ENCODE measurements at regions not wholly inside any gene's neighbourhood (a gene's known extent, or its start where the extent isn't known, plus 50 kb on each side); places are given as distances from the start of the nearest gene placed in this dataset.

- ChIA-PET POLR2A (interaction anchor here (1.0 to 1.1 kb wide), 2 partner anchors 29 to 64 kb away, joined by 3 read pairs; no protein-coding TSS in a partner anchor), CTCF (interaction anchor here (0.5 to 3.4 kb wide), 5 partner anchors 28 to 474 kb away, joined by 3 to 31 read pairs (median 4); no protein-coding TSS in a partner anchor)
- DNase-seq (ENCODE audit: unreplicated experiment): no peak
- Mint-ChIP-seq H3K4me3 (ENCODE audit: unreplicated experiment) (no peak overlapping the region), H3K9me3 (ENCODE audit: unreplicated experiment) (no peaks in the 10 kb centered on the region), H3K36me3 (ENCODE audit: insufficient read depth, unreplicated experiment) (no peaks in the 10 kb centered on the region), H3K27me3 (ENCODE audit: insufficient read depth, unreplicated experiment) (peaks cover 21% of the 10 kb centered on the region), H3K27ac (ENCODE audit: low read depth, unreplicated experiment) (peak overlapping the region; percentile 46), H3K4me1 (ENCODE audit: insufficient read depth, unreplicated experiment) (peaks cover 18% of the 10 kb centered on the region)
- no peak for TF ChIP-seq CTCF (IDR thresholded peaks at IDR 0.05; ENCODE audit: unreplicated experiment)
- no TSS peak for BruUV-seq (replicated peaks)
- intact Hi-C loops (cut with micrococcal nuclease): no loop called here
Observed at GRCh38 chr7:128164955-128165670, 76.0 kb upstream of the LEP start.

GRCh38 chr7:128165927-128166420 is 75.1 kb upstream of the LEP start:
- POLR2A ChIA-PET: no interaction called here
- H3K36me3 Mint-ChIP-seq (ENCODE audit: insufficient read depth, unreplicated experiment): no peaks in the 10 kb centered on the region

GRCh38 chr7:128166603-128167041 is 74.5 kb upstream of the LEP start:
- intact Hi-C loops (cut with micrococcal nuclease): no loop called here
- no TSS peak for BruUV-seq (replicated peaks)
- TF ChIP-seq CTCF (IDR thresholded peaks at IDR 0.05; ENCODE audit: unreplicated experiment): no peak
- no peaks in the 10 kb centered on the region for H3K36me3 Mint-ChIP-seq (ENCODE audit: insufficient read depth, unreplicated experiment)
- DNase-seq (ENCODE audit: unreplicated experiment): no peak
- CTCF ChIA-PET: interaction anchor here (0.6 to 2.7 kb wide), 4 partner anchors 31 to 85 kb away, joined by 3 to 23 read pairs (median 4); no protein-coding TSS in a partner anchor
- H3K27me3 Mint-ChIP-seq (ENCODE audit: insufficient read depth, unreplicated experiment): peaks cover 36% of the 10 kb centered on the region
- H3K4me1 Mint-ChIP-seq (ENCODE audit: insufficient read depth, unreplicated experiment): peaks cover 14% of the 10 kb centered on the region
- peak overlapping the region; percentile 45 for H3K4me3 Mint-ChIP-seq (ENCODE audit: unreplicated experiment)
- no peak overlapping the region for H3K27ac Mint-ChIP-seq (ENCODE audit: low read depth, unreplicated experiment)
- H3K9me3 Mint-ChIP-seq (ENCODE audit: unreplicated experiment): no peaks in the 10 kb centered on the region
- POLR2A ChIA-PET: no interaction called here

More at GRCh38 chr7:128165927-128166420, 75.1 kb upstream of the LEP start:
- no peak for DNase-seq (ENCODE audit: unreplicated experiment)
- CTCF ChIA-PET: interaction anchor here (2.7 kb wide), 1 partner anchor 43 kb away, joined by 23 read pairs; no protein-coding TSS in a partner anchor
- H3K4me3 Mint-ChIP-seq (ENCODE audit: unreplicated experiment): no peak overlapping the region
- intact Hi-C loops (cut with micrococcal nuclease): no loop called here
- H3K27me3 Mint-ChIP-seq (ENCODE audit: insufficient read depth, unreplicated experiment): peaks cover 29% of the 10 kb centered on the region
- H3K9me3 Mint-ChIP-seq (ENCODE audit: unreplicated experiment): no peaks in the 10 kb centered on the region
- no TSS peak for BruUV-seq (replicated peaks)
- H3K27ac Mint-ChIP-seq (ENCODE audit: low read depth, unreplicated experiment): no peak overlapping the region
- no peak for TF ChIP-seq CTCF (IDR thresholded peaks at IDR 0.05; ENCODE audit: unreplicated experiment)
- H3K4me1 Mint-ChIP-seq (ENCODE audit: insufficient read depth, unreplicated experiment): peaks cover 18% of the 10 kb centered on the region

- no peak for TF ChIP-seq CTCF (IDR thresholded peaks at IDR 0.05; ENCODE audit: unreplicated experiment)
- Mint-ChIP-seq H3K4me3 (ENCODE audit: unreplicated experiment) (peak overlapping the region; percentile 45), H3K4me1 (ENCODE audit: insufficient read depth, unreplicated experiment) (peaks cover 13% of the 10 kb centered on the region), H3K27me3 (ENCODE audit: insufficient read depth, unreplicated experiment) (peaks cover 36% of the 10 kb centered on the region), H3K36me3 (ENCODE audit: insufficient read depth, unreplicated experiment) (no peaks in the 10 kb centered on the region), H3K27ac (ENCODE audit: low read depth, unreplicated experiment) (no peak overlapping the region), H3K9me3 (ENCODE audit: unreplicated experiment) (no peaks in the 10 kb centered on the region)
- intact Hi-C loops (cut with micrococcal nuclease): no loop called here
- no TSS peak for BruUV-seq (replicated peaks)
- POLR2A ChIA-PET: no interaction called here
- peak; percentile 47 for DNase-seq (ENCODE audit: unreplicated experiment)
- CTCF ChIA-PET: interaction anchor here (0.6 to 1.3 kb wide), 4 partner anchors 32 to 85 kb away, joined by 3 to 4 read pairs (median 4); no protein-coding TSS in a partner anchor
Observed at GRCh38 chr7:128167042-128167701, 73.9 kb upstream of the LEP start.
